H1 (cell line): ENCODE measurements at regions not wholly inside any gene's neighbourhood (a gene's known extent, or its start where the extent isn't known, plus 50 kb on each side); places are given as distances from the start of the nearest gene placed in this dataset.

Experiments
- CTCF ChIA-PET: fragments of 300-600 bp; sonication (Branson Sonifier 250); formaldehyde crosslinking; loops from one replicate; lab custom pipeline; 2021; ENCODE audit not compliant: partially characterized antibody; lab: Charles Lee
- POLR2A ChIA-PET: fragments of 300-600 bp; sonication (Branson Sonifier 250); formaldehyde crosslinking; loops from one replicate; lab custom pipeline; 2021; ENCODE audit warnings: inconsistent platforms; ENCODE audit not compliant: partially characterized antibody; lab: Charles Lee
- DNase-seq, 2 experiments: peaks; one replicate each; pipeline versions ENCODE4 v3.0.0 to v3.0.0-alpha.2; 2010 to 2022; ENCODE audit warnings: low spot score in 2 of 2, low read depth in 1 of 2, mixed read lengths in 1 of 2
- FAIRE-seq: peaks from 2 replicates; lab custom pipeline; 2011; peaks lifted over from hg19 to GRCh38; lab: Jason Lieb, UNC
- H2AFZ ChIP-seq: 2 replicates; pipeline ENCODE4 v1.8.1; 2012; ENCODE audit warnings: low read length, inconsistent platforms
- H2AK5ac ChIP-seq: 2 replicates; pipeline ENCODE4 v1.6.1; 2013; ENCODE audit warnings: low read depth, low read length
- H2BK120ac ChIP-seq: replicated peaks from 2 replicates; pipeline ENCODE3; 2013; ENCODE audit warnings: low read depth, low read length, inconsistent platforms
- H2BK12ac ChIP-seq: 2 replicates; pipeline ENCODE4 v1.6.1; 2013; ENCODE audit warnings: low read depth, low read length
- H2BK15ac ChIP-seq: 2 replicates; pipeline ENCODE4 v1.6.1; 2013; ENCODE audit warnings: low read length
- H2BK20ac ChIP-seq: 2 replicates; pipeline ENCODE4 v1.6.1; 2013; ENCODE audit warnings: low read length
- H2BK5ac ChIP-seq: 2 replicates; pipeline ENCODE4 v1.6.1; 2013; ENCODE audit warnings: low read depth, low read length
- H3K14ac ChIP-seq: 2 replicates; pipeline ENCODE4 v1.6.1; 2013; ENCODE audit warnings: inconsistent platforms; ENCODE audit not compliant: insufficient read length
- H3K18ac ChIP-seq: 2 replicates; pipeline ENCODE4 v1.6.1; 2013; ENCODE audit warnings: low read length; ENCODE audit errors: extremely low read depth
- H3K23ac ChIP-seq: 2 replicates; pipeline ENCODE4 v1.6.1; 2013; ENCODE audit warnings: inconsistent platforms; ENCODE audit not compliant: insufficient read length
- H3K23me2 ChIP-seq: 2 replicates; pipeline ENCODE4 v1.6.1; 2013; ENCODE audit warnings: low read depth, low read length
- H3K27ac ChIP-seq: 2 replicates; pipeline ENCODE4 v1.6.1; 2011; ENCODE audit warnings: low read depth, low read length, inconsistent platforms
- H3K27me3 ChIP-seq, 4 experiments: replicated peaks in 1 of 4; 1 replicate in 1 of 4; 2 replicates in 3 of 4; pipeline versions ENCODE4 v1.6.1 to v1.8.1; 2011 to 2013; ENCODE audit warnings: low read length in 3 of 4, mild to moderate bottlenecking in 3 of 4, inconsistent platforms in 2 of 4, mixed read lengths in 2 of 4, moderate library complexity in 1 of 4; ENCODE audit not compliant: control insufficient read depth in 3 of 4, insufficient read depth in 3 of 4; ENCODE audit errors: extremely low read depth in 1 of 4
- H3K36me3 ChIP-seq, 4 experiments: 2 replicates each; pipeline versions ENCODE4 v1.6.1 to v1.8.1; 2011 to 2013; ENCODE audit warnings: mild to moderate bottlenecking in 4 of 4, low read length in 3 of 4, moderate library complexity in 2 of 4, control low read depth in 1 of 4, inconsistent platforms in 1 of 4; ENCODE audit not compliant: insufficient read depth in 4 of 4, control insufficient read depth in 2 of 4
- H3K4ac ChIP-seq: replicated peaks from 2 replicates; pipeline ENCODE3; 2013; ENCODE audit warnings: low read length, low read depth, mixed read lengths, inconsistent platforms; ENCODE audit not compliant: insufficient read length
- H3K4me1 ChIP-seq, 4 experiments: replicated peaks in 1 of 4; 1 replicate in 1 of 4; 2 replicates in 3 of 4; pipeline versions ENCODE4 v1.6.1 to v1.8.1; 2011 to 2013; ENCODE audit warnings: low read length in 3 of 4, inconsistent platforms in 2 of 4, mixed read lengths in 1 of 4; ENCODE audit not compliant: insufficient read depth in 4 of 4, control insufficient read depth in 3 of 4
- H3K4me2 ChIP-seq, 2 experiments: 2 replicates each; pipeline versions ENCODE4 v1.6.1 to v1.8.1; 2011 to 2013; ENCODE audit warnings: low read depth in 2 of 2, low read length in 2 of 2, control low read depth in 1 of 2, inconsistent platforms in 1 of 2, mild to moderate bottlenecking in 1 of 2; ENCODE audit not compliant: insufficient read depth in 1 of 2
- H3K4me3 ChIP-seq, 4 experiments: fragments of 200-600, 300-600 bp in 1 of 4; sonication (generic), shearing (Covaris generic), sonication (Bioruptor Twin) in 1 of 4; 2 replicates each; pipeline versions ENCODE4 v1.5.1 to v1.8.1; 2011 to 2016; ENCODE audit warnings: low read length in 4 of 4, low read depth in 3 of 4, control low read depth in 2 of 4, inconsistent platforms in 2 of 4, mild to moderate bottlenecking in 2 of 4, mixed read lengths in 1 of 4, moderate library complexity in 1 of 4; ENCODE audit not compliant: insufficient read depth in 2 of 4; ENCODE audit errors: extremely low read depth in 1 of 4
- H3K56ac ChIP-seq: replicated peaks from 2 replicates; pipeline ENCODE3; 2013; ENCODE audit warnings: low read depth, mild to moderate bottlenecking, mixed read lengths, low read length, inconsistent platforms; ENCODE audit not compliant: insufficient read length
- H3K79me1 ChIP-seq: 2 replicates; pipeline ENCODE4 v1.6.1; 2013; ENCODE audit warnings: low read depth, low read length, control low read depth
- H3K79me2 ChIP-seq, 2 experiments: 2 replicates each; pipeline versions ENCODE4 v1.6.1 to v1.8.1; 2012 to 2013; ENCODE audit warnings: low read length in 2 of 2, mild to moderate bottlenecking in 2 of 2, inconsistent platforms in 1 of 2; ENCODE audit not compliant: insufficient read depth in 2 of 2, control insufficient read depth in 1 of 2
- H3K9ac ChIP-seq, 4 experiments: replicated peaks in 1 of 4; 1 replicate in 1 of 4; 2 replicates in 3 of 4; pipeline versions ENCODE4 v1.6.1 to v1.8.1; 2011 to 2013; ENCODE audit warnings: low read depth in 3 of 4, low read length in 3 of 4, control low read depth in 2 of 4, mild to moderate bottlenecking in 2 of 4, moderate library complexity in 2 of 4, inconsistent platforms in 1 of 4; ENCODE audit errors: extremely low read depth in 1 of 4
- H3K9me3 ChIP-seq, 2 experiments: 2 replicates each; pipeline versions ENCODE4 v1.6.1 to v1.8.1; 2012 to 2013; ENCODE audit warnings: mild to moderate bottlenecking in 2 of 2, moderate library complexity in 2 of 2, control low read depth in 1 of 2, inconsistent platforms in 1 of 2, low read depth in 1 of 2, low read length in 1 of 2, mixed read lengths in 1 of 2; ENCODE audit not compliant: insufficient read depth in 2 of 2
- H4K20me1 ChIP-seq, 2 experiments: replicated peaks in 1 of 2; 2 replicates each; pipeline versions ENCODE3 to v1.8.1; 2011 to 2013; ENCODE audit warnings: inconsistent platforms in 2 of 2, low read length in 2 of 2, mild to moderate bottlenecking in 1 of 2; ENCODE audit not compliant: insufficient read depth in 2 of 2, control insufficient read depth in 1 of 2
- H4K5ac ChIP-seq: 2 replicates; pipeline ENCODE4 v1.6.1; 2013; ENCODE audit warnings: low read length, low read depth, mixed read lengths, inconsistent platforms; ENCODE audit not compliant: insufficient read length
- H4K8ac ChIP-seq: 2 replicates; pipeline ENCODE4 v1.8.0; 2013; ENCODE audit warnings: mild to moderate bottlenecking, moderate library complexity, low read length, inconsistent platforms; ENCODE audit not compliant: insufficient read depth; ENCODE audit errors: extremely low read depth
- H4K91ac ChIP-seq: replicated peaks from 2 replicates; pipeline ENCODE3; 2013; ENCODE audit warnings: low read length, mixed read lengths, inconsistent platforms; ENCODE audit not compliant: insufficient read length
- CBX5 ChIP-seq: fragments of 300-800, 300-1000 bp; sonication (generic); IDR thresholded peaks from 2 replicates; pipeline ENCODE4 v1.7.1; 2016; ENCODE audit warnings: antibody characterized with exemption, low read length, low read depth
- CREB1 ChIP-seq: IDR thresholded peaks from 2 replicates; pipeline ENCODE4 v1.6.1; 2012; ENCODE audit warnings: inconsistent platforms
- GABPA ChIP-seq: IDR thresholded peaks from 2 replicates; pipeline ENCODE4 v1.6.1; 2011; ENCODE audit warnings: mild to moderate bottlenecking, low read length, moderate library complexity, borderline replicate concordance; ENCODE audit not compliant: insufficient read depth
- MAFK ChIP-seq: IDR thresholded peaks from 2 replicates; pipeline ENCODE4 v1.6.1; 2012; ENCODE audit warnings: low read depth, mild to moderate bottlenecking, improper control_type of control experiment, low read length
- NRF1 ChIP-seq: IDR thresholded peaks from 2 replicates; pipeline ENCODE4 v1.6.1; 2011; ENCODE audit warnings: mild to moderate bottlenecking, low read depth, low read length, improper control_type of control experiment
- POLR2AphosphoS5 ChIP-seq: IDR thresholded peaks from 2 replicates; pipeline ENCODE4 v1.6.1; 2011; ENCODE audit warnings: low read depth, low read length
- RNF2 ChIP-seq: fragments of 200-900, 300-1000 bp; sonication (generic); IDR thresholded peaks from 2 replicates; pipeline ENCODE4 v1.7.1; 2016; ENCODE audit warnings: borderline replicate concordance, low read depth, mild to moderate bottlenecking, antibody characterized with exemption, low read length; ENCODE audit not compliant: poor library complexity, severe bottlenecking; ENCODE audit errors: missing control alignments
- SRF ChIP-seq: IDR thresholded peaks from 2 replicates; pipeline ENCODE4 v1.6.1; 2011; ENCODE audit warnings: mild to moderate bottlenecking, low read depth, low read length, moderate library complexity
- TAF7 ChIP-seq: optimal IDR thresholded peaks from 2 replicates; pipeline ENCODE3; 2011; ENCODE audit warnings: low read depth, mild to moderate bottlenecking, inconsistent platforms, low read length, moderate library complexity, borderline replicate concordance
- ZNF274 ChIP-seq: IDR thresholded peaks from 2 replicates; pipeline ENCODE4 v1.7.0; 2012; ENCODE audit warnings: low read length, borderline replicate concordance; ENCODE audit errors: extremely low read depth
- WGBS, 2 experiments: shearing (Covaris generic) in 1 of 2; methylation state at CpG; one replicate each; pipeline versions ENCODE4 v1.1.6 to v1.1.7; 2013 to 2015; ENCODE audit warnings: low lambda C conversion rate in 2 of 2, mixed read lengths in 2 of 2, inconsistent platforms in 1 of 2, low coverage in 1 of 2, missing lambda C conversion rate in 1 of 2; ENCODE audit not compliant: insufficient replicate concordance in 2 of 2, insufficient coverage in 1 of 2, insufficient read length in 1 of 2; ENCODE audit errors: extremely low coverage in 1 of 2, missing lambda C conversion rate in 1 of 2; 5-methylcytosine and 5-hydroxymethylcytosine counted together

GRCh38 chr15:62462721-62463120 is 297.6 kb upstream of the C2CD4B start:
- Histone ChIP-seq H3K18ac (no peak overlapping the region), H3K4me3 (no peak overlapping the region), H2BK20ac (no peak overlapping the region), H3K23me2 (0 out of 2 replicates have a peak, but pooled peaks cover 2% of the 10 kb centered on the region), H4K8ac (no peak overlapping the region), H4K20me1 (no peaks in the 10 kb centered on the region), H2BK15ac (no peak overlapping the region), H2BK5ac (no peak overlapping the region), H3K79me1 (peaks cover 2% of the 10 kb centered on the region; the same call in 1 of the 2 replicates), H2AK5ac (0 out of 2 replicates have a peak overlapping the region, but pooled peaks have one; percentile 48), H3K4me2 (no peak overlapping the region), H3K9me3 (no peaks in the 10 kb centered on the region), H2BK12ac (0 out of 2 replicates have a peak overlapping the region, but pooled peaks have one; percentile 0), H3K27ac (no peak overlapping the region), H3K79me2 (peaks cover 0 to 10% of the 10 kb centered on the region in 2 experiments; a peak in 2 of 4 replicates), H4K5ac (no peak overlapping the region), H2AFZ (no peak overlapping the region), H3K27me3 (no peaks in the 10 kb centered on the region), H3K14ac (no peak overlapping the region), H2BK120ac (no peak overlapping the region), H3K56ac (no peak overlapping the region), H3K9ac (no peak overlapping the region), H3K23ac (no peak overlapping the region), H3K36me3 (no peaks in the 10 kb centered on the region), H3K4me1 (peaks cover 6 to 19% (median 16%) of the 10 kb centered on the region in 4 experiments; a peak in 6 of 7 replicates), H4K91ac (no peak overlapping the region), H3K4ac (no peak overlapping the region)
- DNase-seq: no peak
- POLR2A ChIA-PET: interaction anchor here (0.6 to 1.4 kb wide), 3 partner anchors 15 to 54 kb away, joined by 3 to 4 read pairs (median 3); no protein-coding TSS in a partner anchor
- CTCF ChIA-PET: no interaction called here
- no peak for FAIRE-seq
- WGBS, 2 experiments: 92% methylated on average over 5 of the region's 7 CpGs; no CpG with 5 or more reads in 1 of the 2 experiments
- TF ChIP-seq ZNF274 (no peak), POLR2AphosphoS5 (no peak), CBX5 (no peak), RNF2 (no peak), MAFK (no peak), NRF1 (no peak), CREB1 (no peak), TAF7 (no peak), GABPA (no peak), SRF (no peak)
